Suppressor macrophage treated with lipopolysaccharide for 1 hour (primary cell): ENCODE measurements at regions not wholly inside any gene's neighbourhood (a gene's known extent, or its start where the extent isn't known, plus 50 kb on each side); places are given as distances from the start of the nearest gene placed in this dataset.
A peak's percentile ranks its signal among the peaks of the same experiment; 100 is the strongest.
"Not testable (repeated sequence)": the region's sequence is repeated elsewhere in the genome, so short reads cannot be mapped to it uniquely, and the experiment has no call there.

Experiments
- DNase-seq, 3 donors: peaks; one replicate each; pipeline ENCODE4 v3.0.0-alpha.2; 2020 to 2022

GRCh38 chr1:213324859-213325258 is 273.8 kb downstream of the RPS6KC1 start:
- DNase-seq, result no peak

- peak in 2 of 3 donors; percentile 11 to 20 for DNase-seq
Measured at GRCh38 chr1:213325482-213325881, 274.4 kb downstream of the RPS6KC1 start.

GRCh38 chr1:213326281-213327016 is 275.4 kb downstream of the RPS6KC1 start:
- DNase-seq, result peak in 2 of 3 donors; percentile 35 to 44

GRCh38 chr1:213327017-213327667 is 276.1 kb downstream of the RPS6KC1 start:
- DNase-seq, result peak; percentile 72 to 82 (median 77)

GRCh38 chr1:213329406-213330008 is 278.5 kb downstream of the RPS6KC1 start:
- no peak for DNase-seq

GRCh38 chr1:213330281-213330680 is 279.2 kb downstream of the RPS6KC1 start:
- DNase-seq, result peak in 1 of 3 donors; percentile 10

GRCh38 chr1:213331631-213332175 is 280.7 kb downstream of the RPS6KC1 start:
- peak; percentile 10 to 27 (median 20) for DNase-seq

- DNase-seq, result no peak
Measured at GRCh38 chr1:213332491-213332890, 281.4 kb downstream of the RPS6KC1 start.

GRCh38 chr1:213333121-213333520 is 282.1 kb downstream of the RPS6KC1 start:
- no peak for DNase-seq

- no peak for DNase-seq
Measured at GRCh38 chr1:213335084-213335483, 284.0 kb downstream of the RPS6KC1 start.

GRCh38 chr1:213337025-213337678 is 286.1 kb downstream of the RPS6KC1 start:
- DNase-seq, result no peak

GRCh38 chr1:213340593-213340992 is 289.6 kb downstream of the RPS6KC1 start:
- no peak for DNase-seq

GRCh38 chr1:213345621-213346020 is 294.6 kb downstream of the RPS6KC1 start:
- DNase-seq, result no peak

- no peak for DNase-seq
Measured at GRCh38 chr1:213357403-213357802, 306.4 kb downstream of the RPS6KC1 start.

- DNase-seq, result not testable (repeated sequence)
Measured at GRCh38 chr1:213358368-213358767, 307.3 kb downstream of the RPS6KC1 start.

GRCh38 chr1:213362598-213362997 is 311.6 kb downstream of the RPS6KC1 start:
- DNase-seq, result no peak

- no peak for DNase-seq
Measured at GRCh38 chr1:213366141-213366831, 315.2 kb downstream of the RPS6KC1 start.

- DNase-seq, result no peak
Measured at GRCh38 chr1:213369465-213369864, 318.4 kb downstream of the RPS6KC1 start.

GRCh38 chr1:213370523-213370922 is 319.5 kb downstream of the RPS6KC1 start:
- no peak for DNase-seq

- no peak for DNase-seq
Measured at GRCh38 chr1:213371525-213371846, 320.4 kb downstream of the RPS6KC1 start.

- DNase-seq, result no peak
Measured at GRCh38 chr1:213371847-213372619, 321.0 kb downstream of the RPS6KC1 start.

- peak; percentile 56 to 83 (median 66) for DNase-seq
Measured at GRCh38 chr1:213374369-213374768, 323.3 kb downstream of the RPS6KC1 start.
